H54 (cell line): ENCODE measurements at regions not wholly inside any gene's neighbourhood (a gene's known extent, or its start where the extent isn't known, plus 50 kb on each side); places are given as distances from the start of the nearest gene placed in this dataset.

Experiments used
- DNase-seq: peaks from one replicate; pipeline ENCODE4 v3.0.0; 2011; ENCODE audit warnings: low spot score, mixed read lengths; ENCODE audit not compliant: insufficient read length
- FAIRE-seq: peaks from 3 replicates; lab custom pipeline; 2011; peaks lifted over from hg19 to GRCh38; lab: Jason Lieb, UNC
- POLR2A ChIP-seq: IDR thresholded peaks from 2 replicates; pipeline ENCODE4 v1.6.1; 2011; ENCODE audit warnings: low read depth, mild to moderate bottlenecking, low read length

- TF ChIP-seq POLR2A, result no peak
- no peak for FAIRE-seq
- DNase-seq, result no peak
These were observed 295.7 kb upstream of the TSHZ2 start for GRCh38 chr20:52676283-52676995.

GRCh38 chr20:52675375-52675774 lies 296.8 kb upstream of the TSHZ2 start:
- DNase-seq, result no peak
- no peak for TF ChIP-seq POLR2A
- no peak for FAIRE-seq

- no peak for TF ChIP-seq POLR2A
- FAIRE-seq, result no peak
- DNase-seq, result no peak
These were observed 303.5 kb upstream of the TSHZ2 start for GRCh38 chr20:52668626-52669025.

- DNase-seq (no peak), FAIRE-seq (no peak)
- no peak for TF ChIP-seq POLR2A
These were observed 304.8 kb upstream of the TSHZ2 start for GRCh38 chr20:52667358-52667757.

- TF ChIP-seq POLR2A, result no peak
- DNase-seq (no peak), FAIRE-seq (no peak)
These were observed 306.7 kb upstream of the TSHZ2 start for GRCh38 chr20:52665441-52665840.

GRCh38 chr20:52655395-52655794 lies 316.8 kb upstream of the TSHZ2 start:
- no peak for DNase-seq
- no peak for TF ChIP-seq POLR2A
- FAIRE-seq, result no peak

- DNase-seq (no peak), FAIRE-seq (no peak)
These were observed 317.6 kb upstream of the TSHZ2 start for GRCh38 chr20:52654567-52654966.

GRCh38 chr20:52652271-52652670 lies 319.9 kb upstream of the TSHZ2 start:
- TF ChIP-seq POLR2A, result no peak
- FAIRE-seq (no peak), DNase-seq (no peak)

More at GRCh38 chr20:52654567-52654966, 317.6 kb upstream of the TSHZ2 start:
- TF ChIP-seq POLR2A, result no peak

GRCh38 chr20:52649727-52650126 lies 322.4 kb upstream of the TSHZ2 start:
- DNase-seq (no peak), FAIRE-seq (no peak)
- no peak for TF ChIP-seq POLR2A

GRCh38 chr20:52645822-52646221 lies 326.3 kb upstream of the TSHZ2 start:
- no peak for TF ChIP-seq POLR2A
- no peak for DNase-seq
- no peak for FAIRE-seq

GRCh38 chr20:52643034-52643433 lies 329.1 kb upstream of the TSHZ2 start:
- TF ChIP-seq POLR2A, result no peak
- no peak for FAIRE-seq
- DNase-seq, result no peak

GRCh38 chr20:52637201-52637600 lies 335.0 kb upstream of the TSHZ2 start:
- FAIRE-seq, result no peak
- no peak for DNase-seq
- TF ChIP-seq POLR2A, result no peak

GRCh38 chr20:52631469-52631868 lies 340.7 kb upstream of the TSHZ2 start:
- FAIRE-seq, result no peak
- DNase-seq, result no peak
- no peak for TF ChIP-seq POLR2A

GRCh38 chr20:52630138-52630537 lies 342.0 kb upstream of the TSHZ2 start:
- DNase-seq, result no peak
- TF ChIP-seq POLR2A, result no peak
- FAIRE-seq, result no peak

GRCh38 chr20:52624281-52624680 lies 347.9 kb upstream of the TSHZ2 start:
- no peak for FAIRE-seq
- DNase-seq, result no peak
- TF ChIP-seq POLR2A, result no peak
